WTC11 (cell line): ENCODE measurements at regions not wholly inside any gene's neighbourhood (a gene's known extent, or its start where the extent isn't known, plus 50 kb on each side); places are given as distances from the start of the nearest gene placed in this dataset.

Source experiments
- ATAC-seq: fragments of 200-7000 bp; cut with Tn5 transposase; 2 replicates; pipeline ENCODE4 v1.10.0; 2021; ENCODE audit warnings: mild to moderate bottlenecking, moderate library complexity
- CTCF ChIA-PET: fragments of 300-600 bp; sonication (Branson Sonifier 250); formaldehyde crosslinking; loops from one replicate; lab custom pipeline; 2021; ENCODE audit warnings: antibody characterized with exemption; lab: Charles Lee
- POLR2A ChIA-PET: fragments of 350-600 bp; sonication (Branson Sonifier 250); formaldehyde crosslinking; loops from one replicate; lab custom pipeline; 2021; ENCODE audit warnings: antibody characterized with exemption; lab: Charles Lee
- DNase-seq: peaks from one replicate; pipeline ENCODE4 v3.0.0; 2021; ENCODE audit warnings: low spot score
- H3K27ac Mint-ChIP-seq: 2 replicates; pipeline ENCODE4 v1.8.0; 2021; ENCODE audit warnings: mixed read lengths
- H3K27me3 Mint-ChIP-seq: 2 replicates; pipeline ENCODE4 v1.8.0; 2021; ENCODE audit warnings: low read depth, mild to moderate bottlenecking, moderate library complexity, mixed read lengths
- H3K36me3 Mint-ChIP-seq: 2 replicates; pipeline ENCODE4 v1.8.0; 2021; ENCODE audit warnings: mixed read lengths
- H3K4me1 Mint-ChIP-seq: 2 replicates; pipeline ENCODE4 v1.8.0; 2022; ENCODE audit warnings: mixed read lengths
- H3K4me3 Mint-ChIP-seq: 2 replicates; pipeline ENCODE4 v1.8.0; 2021; ENCODE audit warnings: mild to moderate bottlenecking, moderate library complexity, mixed read lengths
- H3K9me3 Mint-ChIP-seq: 2 replicates; pipeline ENCODE4 v1.8.0; 2021; ENCODE audit warnings: mixed read lengths
- CREM ChIP-seq: sonication (generic); formaldehyde crosslinking; IDR thresholded peaks from 2 replicates; pipeline ENCODE4 v1.8.1; 2022; ENCODE audit warnings: mild to moderate bottlenecking, missing genetic modification reagents, moderate library complexity
- JAZF1 ChIP-seq: fragments of 250-450 bp; sonication (Bioruptor Pico); IDR thresholded peaks from 2 replicates; pipeline ENCODE4 v1.9.0; 2021; ENCODE audit warnings: moderate library complexity, mild to moderate bottlenecking, inconsistent platforms
- JUN ChIP-seq: sonication (generic); formaldehyde crosslinking; IDR thresholded peaks from 2 replicates; pipeline ENCODE4 v1.8.0; 2023; ENCODE audit warnings: mild to moderate bottlenecking, missing genetic modification reagents
- PRRX2 ChIP-seq: fragments of 250-450 bp; sonication (Bioruptor Pico); IDR thresholded peaks from 2 replicates; pipeline ENCODE4 v1.8.0; 2021; ENCODE audit warnings: mild to moderate bottlenecking
- RORB ChIP-seq: fragments of 250-450 bp; sonication (Bioruptor Pico); IDR thresholded peaks from 2 replicates; pipeline ENCODE4 v1.9.0; 2021; ENCODE audit warnings: mild to moderate bottlenecking
- ZNF138 ChIP-seq: sonication (generic); formaldehyde crosslinking; conservative IDR thresholded peaks from 2 replicates; pipeline ENCODE4 v1.8.1; 2022; ENCODE audit warnings: mild to moderate bottlenecking, moderate library complexity, missing genetic modification reagents
- ZNF232 ChIP-seq: sonication (generic); formaldehyde crosslinking; IDR thresholded peaks from 2 replicates; pipeline ENCODE4 v1.8.0; 2022; ENCODE audit warnings: mild to moderate bottlenecking, missing genetic modification reagents
- TF ChIP-seq, protein P1 (sequence below): sonication (generic); formaldehyde crosslinking; IDR thresholded peaks from 2 replicates; pipeline ENCODE4 v1.8.0; 2022; ENCODE audit warnings: mild to moderate bottlenecking, missing genetic modification reagents
- TF ChIP-seq, protein P2 (sequence below): sonication (generic); formaldehyde crosslinking; IDR thresholded peaks from 2 replicates; pipeline ENCODE4 v1.8.1; 2023; ENCODE audit warnings: mild to moderate bottlenecking, missing genetic modification reagents, moderate library complexity
- TF ChIP-seq, protein P3 (sequence below): sonication (generic); formaldehyde crosslinking; IDR thresholded peaks from 2 replicates; pipeline ENCODE4 v1.8.1; 2023; ENCODE audit warnings: mild to moderate bottlenecking, moderate library complexity, missing genetic modification reagents
- TF ChIP-seq, protein P4 (sequence below): fragments of 250-450 bp; sonication (Bioruptor Pico); IDR thresholded peaks from 2 replicates; pipeline ENCODE4 v1.9.0; 2021; ENCODE audit warnings: mild to moderate bottlenecking, borderline replicate concordance
- TF ChIP-seq, protein P5 (sequence below): sonication (generic); formaldehyde crosslinking; IDR thresholded peaks from 2 replicates; pipeline ENCODE4 v1.8.0; 2022; ENCODE audit warnings: missing genetic modification reagents
- TF ChIP-seq, protein P6 (sequence below): sonication (generic); formaldehyde crosslinking; conservative IDR thresholded peaks from 2 replicates; pipeline ENCODE4 v1.8.1; 2023; ENCODE audit warnings: mild to moderate bottlenecking, low read depth, missing genetic modification reagents, moderate library complexity
- TF ChIP-seq, protein P7 (sequence below): fragments of 250-450 bp; sonication (Bioruptor Pico); IDR thresholded peaks from 2 replicates; pipeline ENCODE4 v2.1.2; 2022; ENCODE audit warnings: mild to moderate bottlenecking, moderate library complexity
- TF ChIP-seq, protein P8 (sequence below): sonication (generic); formaldehyde crosslinking; IDR thresholded peaks from 2 replicates; pipeline ENCODE4 v1.8.0; 2022; ENCODE audit warnings: mild to moderate bottlenecking, missing genetic modification reagents

DNA sequence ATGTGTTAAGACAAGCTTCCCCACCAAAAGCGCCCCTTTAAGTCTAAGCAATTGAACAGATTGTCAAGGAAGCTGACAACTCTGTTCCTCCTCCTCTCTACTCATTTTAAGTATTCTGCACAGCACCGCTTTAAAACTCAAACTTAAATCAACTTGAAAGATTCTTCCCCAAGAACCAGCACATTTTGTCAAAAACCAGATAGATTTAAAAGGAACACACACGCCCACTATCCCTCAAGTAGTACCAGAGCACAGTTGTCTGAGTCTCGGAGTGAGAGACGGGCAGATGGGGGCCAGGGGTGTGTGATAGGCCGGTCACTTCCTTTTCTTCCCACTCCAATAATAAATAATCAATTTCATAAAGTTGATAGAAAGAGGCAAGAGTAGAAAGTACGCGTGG lies 67.7 kb upstream of the POU3F3 start (continued):
- TF ChIP-seq, protein P1, sequence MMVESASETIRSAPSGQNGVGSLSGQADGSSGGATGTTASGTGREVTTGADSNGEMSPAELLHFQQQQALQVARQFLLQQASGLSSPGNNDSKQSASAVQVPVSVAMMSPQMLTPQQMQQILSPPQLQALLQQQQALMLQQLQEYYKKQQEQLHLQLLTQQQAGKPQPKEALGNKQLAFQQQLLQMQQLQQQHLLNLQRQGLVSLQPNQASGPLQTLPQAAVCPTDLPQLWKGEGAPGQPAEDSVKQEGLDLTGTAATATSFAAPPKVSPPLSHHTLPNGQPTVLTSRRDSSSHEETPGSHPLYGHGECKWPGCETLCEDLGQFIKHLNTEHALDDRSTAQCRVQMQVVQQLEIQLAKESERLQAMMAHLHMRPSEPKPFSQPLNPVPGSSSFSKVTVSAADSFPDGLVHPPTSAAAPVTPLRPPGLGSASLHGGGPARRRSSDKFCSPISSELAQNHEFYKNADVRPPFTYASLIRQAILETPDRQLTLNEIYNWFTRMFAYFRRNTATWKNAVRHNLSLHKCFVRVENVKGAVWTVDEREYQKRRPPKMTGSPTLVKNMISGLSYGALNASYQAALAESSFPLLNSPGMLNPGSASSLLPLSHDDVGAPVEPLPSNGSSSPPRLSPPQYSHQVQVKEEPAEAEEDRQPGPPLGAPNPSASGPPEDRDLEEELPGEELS (CRISPR knock-in tag) = no peak

DNA sequence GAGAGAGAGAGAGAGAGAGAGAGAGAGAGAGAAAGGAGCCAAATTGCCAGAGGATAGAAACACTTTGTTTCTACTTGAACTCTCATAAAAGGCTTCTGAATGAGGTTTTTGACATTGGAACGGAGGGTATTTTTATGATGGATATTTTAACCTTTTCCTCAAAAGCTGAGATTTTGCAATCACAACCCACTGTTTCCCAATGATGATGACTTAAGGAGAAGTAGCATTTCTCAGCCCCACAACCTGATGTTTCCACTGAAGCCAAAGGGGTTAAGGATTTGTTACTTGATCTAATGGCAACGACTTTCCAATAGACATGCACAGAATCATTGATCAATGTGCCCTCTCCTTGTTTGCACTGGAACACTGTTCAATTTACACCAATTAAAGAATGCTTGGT lies 67.1 kb upstream of the POU3F3 start:
- Mint-ChIP-seq H3K36me3 (no peaks in the 10 kb centered on the region), H3K27ac (no peak overlapping the region), H3K9me3 (no peaks in the 10 kb centered on the region), H3K4me1 (peaks cover 26% of the 10 kb centered on the region), H3K27me3 (peaks cover 8% of the 10 kb centered on the region), H3K4me3 (no peak overlapping the region)
- ATAC-seq (no peak), DNase-seq (no peak)
- TF ChIP-seq ZNF232 (CRISPR knock-in tag) (no peak), CREM (no peak), JAZF1 (CRISPR knock-in tag) (no peak), PRRX2 (CRISPR knock-in tag) (no peak), RORB (CRISPR knock-in tag) (no peak), JUN (CRISPR knock-in tag) (no peak), ZNF138 (no peak)
- TF ChIP-seq, protein P2, sequence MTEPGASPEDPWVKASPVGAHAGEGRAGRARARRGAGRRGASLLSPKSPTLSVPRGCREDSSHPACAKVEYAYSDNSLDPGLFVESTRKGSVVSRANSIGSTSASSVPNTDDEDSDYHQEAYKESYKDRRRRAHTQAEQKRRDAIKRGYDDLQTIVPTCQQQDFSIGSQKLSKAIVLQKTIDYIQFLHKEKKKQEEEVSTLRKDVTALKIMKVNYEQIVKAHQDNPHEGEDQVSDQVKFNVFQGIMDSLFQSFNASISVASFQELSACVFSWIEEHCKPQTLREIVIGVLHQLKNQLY (CRISPR knock-in tag) = no peak
- TF ChIP-seq, protein P3, sequence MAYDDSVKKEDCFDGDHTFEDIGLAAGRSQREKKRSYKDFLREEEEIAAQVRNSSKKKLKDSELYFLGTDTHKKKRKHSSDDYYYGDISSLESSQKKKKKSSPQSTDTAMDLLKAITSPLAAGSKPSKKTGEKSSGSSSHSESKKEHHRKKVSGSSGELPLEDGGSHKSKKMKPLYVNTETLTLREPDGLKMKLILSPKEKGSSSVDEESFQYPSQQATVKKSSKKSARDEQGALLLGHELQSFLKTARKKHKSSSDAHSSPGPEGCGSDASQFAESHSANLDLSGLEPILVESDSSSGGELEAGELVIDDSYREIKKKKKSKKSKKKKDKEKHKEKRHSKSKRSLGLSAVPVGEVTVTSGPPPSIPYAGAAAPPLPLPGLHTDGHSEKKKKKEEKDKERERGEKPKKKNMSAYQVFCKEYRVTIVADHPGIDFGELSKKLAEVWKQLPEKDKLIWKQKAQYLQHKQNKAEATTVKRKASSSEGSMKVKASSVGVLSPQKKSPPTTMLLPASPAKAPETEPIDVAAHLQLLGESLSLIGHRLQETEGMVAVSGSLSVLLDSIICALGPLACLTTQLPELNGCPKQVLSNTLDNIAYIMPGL (CRISPR knock-in tag) = no peak
- TF ChIP-seq, protein P4, sequence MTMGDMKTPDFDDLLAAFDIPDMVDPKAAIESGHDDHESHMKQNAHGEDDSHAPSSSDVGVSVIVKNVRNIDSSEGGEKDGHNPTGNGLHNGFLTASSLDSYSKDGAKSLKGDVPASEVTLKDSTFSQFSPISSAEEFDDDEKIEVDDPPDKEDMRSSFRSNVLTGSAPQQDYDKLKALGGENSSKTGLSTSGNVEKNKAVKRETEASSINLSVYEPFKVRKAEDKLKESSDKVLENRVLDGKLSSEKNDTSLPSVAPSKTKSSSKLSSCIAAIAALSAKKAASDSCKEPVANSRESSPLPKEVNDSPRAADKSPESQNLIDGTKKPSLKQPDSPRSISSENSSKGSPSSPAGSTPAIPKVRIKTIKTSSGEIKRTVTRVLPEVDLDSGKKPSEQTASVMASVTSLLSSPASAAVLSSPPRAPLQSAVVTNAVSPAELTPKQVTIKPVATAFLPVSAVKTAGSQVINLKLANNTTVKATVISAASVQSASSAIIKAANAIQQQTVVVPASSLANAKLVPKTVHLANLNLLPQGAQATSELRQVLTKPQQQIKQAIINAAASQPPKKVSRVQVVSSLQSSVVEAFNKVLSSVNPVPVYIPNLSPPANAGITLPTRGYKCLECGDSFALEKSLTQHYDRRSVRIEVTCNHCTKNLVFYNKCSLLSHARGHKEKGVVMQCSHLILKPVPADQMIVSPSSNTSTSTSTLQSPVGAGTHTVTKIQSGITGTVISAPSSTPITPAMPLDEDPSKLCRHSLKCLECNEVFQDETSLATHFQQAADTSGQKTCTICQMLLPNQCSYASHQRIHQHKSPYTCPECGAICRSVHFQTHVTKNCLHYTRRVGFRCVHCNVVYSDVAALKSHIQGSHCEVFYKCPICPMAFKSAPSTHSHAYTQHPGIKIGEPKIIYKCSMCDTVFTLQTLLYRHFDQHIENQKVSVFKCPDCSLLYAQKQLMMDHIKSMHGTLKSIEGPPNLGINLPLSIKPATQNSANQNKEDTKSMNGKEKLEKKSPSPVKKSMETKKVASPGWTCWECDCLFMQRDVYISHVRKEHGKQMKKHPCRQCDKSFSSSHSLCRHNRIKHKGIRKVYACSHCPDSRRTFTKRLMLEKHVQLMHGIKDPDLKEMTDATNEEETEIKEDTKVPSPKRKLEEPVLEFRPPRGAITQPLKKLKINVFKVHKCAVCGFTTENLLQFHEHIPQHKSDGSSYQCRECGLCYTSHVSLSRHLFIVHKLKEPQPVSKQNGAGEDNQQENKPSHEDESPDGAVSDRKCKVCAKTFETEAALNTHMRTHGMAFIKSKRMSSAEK = no peak
- TF ChIP-seq, protein P5, sequence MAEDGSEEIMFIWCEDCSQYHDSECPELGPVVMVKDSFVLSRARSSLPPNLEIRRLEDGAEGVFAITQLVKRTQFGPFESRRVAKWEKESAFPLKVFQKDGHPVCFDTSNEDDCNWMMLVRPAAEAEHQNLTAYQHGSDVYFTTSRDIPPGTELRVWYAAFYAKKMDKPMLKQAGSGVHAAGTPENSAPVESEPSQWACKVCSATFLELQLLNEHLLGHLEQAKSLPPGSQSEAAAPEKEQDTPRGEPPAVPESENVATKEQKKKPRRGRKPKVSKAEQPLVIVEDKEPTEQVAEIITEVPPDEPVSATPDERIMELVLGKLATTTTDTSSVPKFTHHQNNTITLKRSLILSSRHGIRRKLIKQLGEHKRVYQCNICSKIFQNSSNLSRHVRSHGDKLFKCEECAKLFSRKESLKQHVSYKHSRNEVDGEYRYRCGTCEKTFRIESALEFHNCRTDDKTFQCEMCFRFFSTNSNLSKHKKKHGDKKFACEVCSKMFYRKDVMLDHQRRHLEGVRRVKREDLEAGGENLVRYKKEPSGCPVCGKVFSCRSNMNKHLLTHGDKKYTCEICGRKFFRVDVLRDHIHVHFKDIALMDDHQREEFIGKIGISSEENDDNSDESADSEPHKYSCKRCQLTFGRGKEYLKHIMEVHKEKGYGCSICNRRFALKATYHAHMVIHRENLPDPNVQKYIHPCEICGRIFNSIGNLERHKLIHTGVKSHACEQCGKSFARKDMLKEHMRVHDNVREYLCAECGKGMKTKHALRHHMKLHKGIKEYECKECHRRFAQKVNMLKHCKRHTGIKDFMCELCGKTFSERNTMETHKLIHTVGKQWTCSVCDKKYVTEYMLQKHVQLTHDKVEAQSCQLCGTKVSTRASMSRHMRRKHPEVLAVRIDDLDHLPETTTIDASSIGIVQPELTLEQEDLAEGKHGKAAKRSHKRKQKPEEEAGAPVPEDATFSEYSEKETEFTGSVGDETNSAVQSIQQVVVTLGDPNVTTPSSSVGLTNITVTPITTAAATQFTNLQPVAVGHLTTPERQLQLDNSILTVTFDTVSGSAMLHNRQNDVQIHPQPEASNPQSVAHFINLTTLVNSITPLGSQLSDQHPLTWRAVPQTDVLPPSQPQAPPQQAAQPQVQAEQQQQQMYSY (CRISPR knock-in tag) = no peak
- TF ChIP-seq, protein P6, sequence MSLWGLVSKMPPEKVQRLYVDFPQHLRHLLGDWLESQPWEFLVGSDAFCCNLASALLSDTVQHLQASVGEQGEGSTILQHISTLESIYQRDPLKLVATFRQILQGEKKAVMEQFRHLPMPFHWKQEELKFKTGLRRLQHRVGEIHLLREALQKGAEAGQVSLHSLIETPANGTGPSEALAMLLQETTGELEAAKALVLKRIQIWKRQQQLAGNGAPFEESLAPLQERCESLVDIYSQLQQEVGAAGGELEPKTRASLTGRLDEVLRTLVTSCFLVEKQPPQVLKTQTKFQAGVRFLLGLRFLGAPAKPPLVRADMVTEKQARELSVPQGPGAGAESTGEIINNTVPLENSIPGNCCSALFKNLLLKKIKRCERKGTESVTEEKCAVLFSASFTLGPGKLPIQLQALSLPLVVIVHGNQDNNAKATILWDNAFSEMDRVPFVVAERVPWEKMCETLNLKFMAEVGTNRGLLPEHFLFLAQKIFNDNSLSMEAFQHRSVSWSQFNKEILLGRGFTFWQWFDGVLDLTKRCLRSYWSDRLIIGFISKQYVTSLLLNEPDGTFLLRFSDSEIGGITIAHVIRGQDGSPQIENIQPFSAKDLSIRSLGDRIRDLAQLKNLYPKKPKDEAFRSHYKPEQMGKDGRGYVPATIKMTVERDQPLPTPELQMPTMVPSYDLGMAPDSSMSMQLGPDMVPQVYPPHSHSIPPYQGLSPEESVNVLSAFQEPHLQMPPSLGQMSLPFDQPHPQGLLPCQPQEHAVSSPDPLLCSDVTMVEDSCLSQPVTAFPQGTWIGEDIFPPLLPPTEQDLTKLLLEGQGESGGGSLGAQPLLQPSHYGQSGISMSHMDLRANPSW = no peak
- TF ChIP-seq, protein P7, sequence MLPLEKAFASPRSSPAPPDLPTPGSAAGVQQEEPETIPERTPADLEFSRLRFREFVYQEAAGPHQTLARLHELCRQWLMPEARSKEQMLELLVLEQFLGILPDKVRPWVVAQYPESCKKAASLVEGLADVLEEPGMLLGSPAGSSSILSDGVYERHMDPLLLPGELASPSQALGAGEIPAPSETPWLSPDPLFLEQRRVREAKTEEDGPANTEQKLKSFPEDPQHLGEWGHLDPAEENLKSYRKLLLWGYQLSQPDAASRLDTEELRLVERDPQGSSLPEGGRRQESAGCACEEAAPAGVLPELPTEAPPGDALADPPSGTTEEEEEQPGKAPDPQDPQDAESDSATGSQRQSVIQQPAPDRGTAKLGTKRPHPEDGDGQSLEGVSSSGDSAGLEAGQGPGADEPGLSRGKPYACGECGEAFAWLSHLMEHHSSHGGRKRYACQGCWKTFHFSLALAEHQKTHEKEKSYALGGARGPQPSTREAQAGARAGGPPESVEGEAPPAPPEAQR (CRISPR knock-in tag) = no peak
- TF ChIP-seq, protein P8, sequence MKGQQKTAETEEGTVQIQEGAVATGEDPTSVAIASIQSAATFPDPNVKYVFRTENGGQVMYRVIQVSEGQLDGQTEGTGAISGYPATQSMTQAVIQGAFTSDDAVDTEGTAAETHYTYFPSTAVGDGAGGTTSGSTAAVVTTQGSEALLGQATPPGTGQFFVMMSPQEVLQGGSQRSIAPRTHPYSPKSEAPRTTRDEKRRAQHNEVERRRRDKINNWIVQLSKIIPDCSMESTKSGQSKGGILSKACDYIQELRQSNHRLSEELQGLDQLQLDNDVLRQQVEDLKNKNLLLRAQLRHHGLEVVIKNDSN (CRISPR knock-in tag) = no peak
- ChIA-PET POLR2A (no interaction called here), CTCF (interaction anchor here (1.0 kb wide), 1 partner anchor 265 kb away, joined by 3 read pairs; no protein-coding TSS in a partner anchor)
